HG02798 (cell line): ENCODE measurements at regions not wholly inside any gene's neighbourhood (a gene's known extent, or its start where the extent isn't known, plus 50 kb on each side); places are given as distances from the start of the nearest gene placed in this dataset.
"Not testable (repeated sequence)": the region's sequence is repeated elsewhere in the genome, so short reads cannot be mapped to it uniquely, and the experiment has no call there.

Experiments
- ATAC-seq: cut with Tn5 transposase; IDR thresholded peaks from one replicate; pipeline ENCODE4 v1.9.1; 2021; ENCODE audit warnings: mild to moderate bottlenecking; ENCODE audit not compliant: unreplicated experiment, poor library complexity

DNA sequence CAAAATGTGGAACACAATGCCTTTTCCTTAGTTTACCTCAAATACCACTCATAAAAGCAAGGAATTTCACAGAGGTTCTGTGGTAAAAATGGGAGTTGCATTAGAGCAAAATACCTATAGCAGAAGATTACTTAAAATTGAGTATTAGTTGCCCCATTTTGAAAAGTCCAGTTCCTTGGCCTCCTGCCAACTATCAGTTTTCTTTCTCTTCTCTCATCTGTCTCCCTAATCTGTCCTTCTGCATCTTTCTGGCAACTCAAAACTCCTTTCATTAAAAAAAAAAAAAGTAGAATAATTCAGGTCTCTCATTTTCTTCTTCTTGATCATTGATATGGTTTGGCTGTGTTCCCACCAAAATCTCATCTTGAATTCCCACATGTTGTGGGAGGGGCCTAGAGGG is 127.3 kb downstream of the ATP23 start:
- no peak for ATAC-seq

DNA sequence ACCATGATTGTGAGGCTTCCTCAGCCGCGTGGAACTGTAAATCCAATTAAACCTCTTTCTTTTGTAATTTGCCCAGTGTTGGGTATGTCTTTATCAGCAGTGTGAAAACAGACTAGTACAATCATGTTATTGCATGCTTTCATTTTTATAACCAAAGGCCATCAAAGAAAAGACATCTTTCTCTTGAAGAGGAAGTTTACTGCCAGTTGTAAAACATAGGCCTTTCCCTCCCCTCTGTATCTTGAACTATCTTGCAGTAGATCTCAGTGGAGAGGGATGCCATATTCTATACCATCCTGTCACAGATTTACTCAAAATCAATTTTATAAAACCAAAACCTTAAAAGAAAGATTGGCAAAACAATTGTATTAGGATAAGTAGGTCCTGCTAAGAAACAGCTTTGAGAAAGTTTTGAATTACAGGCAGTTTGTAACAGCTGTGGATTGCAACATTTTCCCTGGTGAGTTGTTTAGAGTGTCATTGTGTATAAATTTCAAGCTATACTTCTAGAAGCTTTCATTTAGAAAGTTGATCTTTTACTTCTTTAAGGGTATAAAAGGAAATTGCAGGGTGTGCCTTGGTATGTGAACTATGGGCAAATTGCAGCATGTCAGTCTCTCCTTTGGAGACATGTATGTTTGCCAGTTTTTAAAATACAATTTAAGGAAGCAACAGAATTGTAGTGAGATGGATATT is 128.0 kb downstream of the ATP23 start:
- ATAC-seq: no peak

DNA sequence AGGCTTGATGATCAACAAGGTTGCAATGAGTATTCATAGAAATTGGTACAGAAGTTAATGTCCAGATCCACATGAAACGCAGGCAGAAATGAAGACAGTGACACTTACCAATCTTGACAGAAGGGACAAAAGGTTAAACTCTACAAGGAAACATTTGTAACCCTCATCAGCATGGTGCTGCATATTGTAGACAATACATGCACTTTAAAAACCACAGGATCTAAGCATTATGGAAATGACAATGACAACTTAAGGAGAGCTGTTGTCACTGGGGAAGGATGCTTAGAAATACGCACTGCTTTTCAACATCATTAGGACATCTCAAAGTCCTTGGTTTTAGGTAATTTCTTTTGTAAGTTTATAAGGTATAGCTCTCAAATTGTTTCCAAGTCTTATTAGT is 130.6 kb downstream of the ATP23 start:
- ATAC-seq: no peak

DNA sequence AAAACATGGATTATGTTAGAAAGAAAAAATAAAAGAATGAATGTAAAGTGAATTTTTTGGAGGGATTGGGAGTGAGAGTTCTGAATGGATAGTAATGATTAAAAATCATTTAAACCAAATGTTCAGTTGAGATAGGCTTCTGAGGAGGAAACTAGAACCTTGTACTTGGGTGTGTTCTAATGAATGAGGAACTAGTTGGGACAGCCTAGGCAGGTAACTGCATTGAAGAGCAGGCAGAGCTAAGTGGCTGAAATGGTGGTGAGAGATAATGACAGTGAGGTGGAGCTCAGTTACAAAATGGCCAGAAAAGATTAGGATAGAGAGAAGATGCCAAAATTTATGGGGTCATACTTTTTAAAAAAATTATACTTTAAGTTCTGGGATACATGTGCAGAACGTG is 132.9 kb downstream of the ATP23 start:
- ATAC-seq: no peak

DNA sequence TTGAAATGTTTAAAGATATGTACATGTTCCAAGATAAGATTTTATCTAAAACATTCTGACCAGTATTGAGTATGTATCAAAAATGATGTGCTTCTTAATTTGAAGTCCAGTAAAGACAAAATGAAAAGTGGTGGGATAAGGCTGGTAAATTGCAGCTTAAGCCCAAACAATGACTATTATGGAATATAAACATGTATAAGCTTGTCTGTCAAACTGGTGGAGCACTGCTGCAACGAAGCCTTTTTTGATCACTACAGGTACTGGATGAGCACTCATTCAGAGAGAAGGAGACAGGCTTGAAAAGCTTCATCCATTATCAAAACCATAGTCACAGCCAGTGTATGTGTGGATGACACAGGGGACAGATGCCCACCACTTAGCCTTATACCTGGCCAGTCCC is 138.4 kb downstream of the ATP23 start:
- ATAC-seq: no peak

DNA sequence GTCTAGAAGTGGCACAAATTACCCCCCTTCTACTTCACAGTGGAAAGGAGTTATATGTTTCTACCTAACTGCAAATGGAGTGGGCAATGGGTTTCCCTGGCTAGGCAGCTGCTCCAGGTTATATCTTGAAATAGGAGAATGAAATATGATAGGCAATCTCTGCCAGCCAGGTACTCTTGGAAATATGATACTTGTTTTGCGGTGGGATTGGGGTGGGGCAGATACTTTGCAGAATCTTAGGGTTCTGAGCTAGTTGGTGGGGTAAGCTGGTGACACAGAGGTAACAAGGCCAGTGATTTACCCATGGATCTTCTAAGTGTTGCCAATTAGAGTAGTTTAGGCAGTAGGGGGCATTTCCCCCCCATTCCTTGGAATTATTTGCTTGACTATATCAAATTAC is 140.1 kb downstream of the ATP23 start:
- no peak for ATAC-seq

DNA sequence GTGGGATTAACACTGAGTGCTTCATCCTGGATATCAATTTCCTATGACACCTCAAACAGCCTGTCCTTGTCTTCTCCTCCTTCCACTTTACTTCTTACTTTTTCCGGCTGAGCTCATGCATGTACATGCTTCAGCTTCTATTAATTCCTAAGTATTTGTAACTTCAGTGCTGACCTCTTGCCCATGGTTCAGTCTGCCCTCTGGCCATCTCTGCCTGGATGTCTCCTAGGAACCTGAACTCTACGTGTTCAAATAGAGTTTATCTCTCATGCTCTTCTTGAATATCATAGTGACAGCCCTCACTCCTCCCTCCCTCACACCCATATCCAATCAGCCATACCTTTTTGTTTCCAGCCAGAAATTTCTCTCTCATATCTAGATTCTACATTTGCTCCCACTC is 141.6 kb downstream of the ATP23 start:
- ATAC-seq: no peak

DNA sequence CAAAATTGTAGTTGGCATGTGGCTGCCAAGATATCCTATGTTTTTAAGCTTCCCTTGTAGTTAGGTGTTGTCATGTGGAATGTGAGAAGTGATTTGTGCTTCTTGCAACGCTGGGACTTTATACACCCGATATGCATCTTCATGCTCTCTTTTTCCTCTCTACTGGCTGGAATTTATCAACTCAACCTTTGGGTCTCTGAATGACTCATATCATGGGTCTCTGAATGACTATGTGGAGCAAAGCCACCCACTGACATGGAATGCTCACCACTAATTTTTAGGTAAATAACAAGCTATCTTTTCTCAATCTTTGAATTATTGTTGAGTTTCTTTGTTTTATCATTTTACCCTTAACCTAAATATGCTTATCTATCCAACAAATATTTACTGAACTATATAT is 144.6 kb downstream of the ATP23 start:
- ATAC-seq: no peak

DNA sequence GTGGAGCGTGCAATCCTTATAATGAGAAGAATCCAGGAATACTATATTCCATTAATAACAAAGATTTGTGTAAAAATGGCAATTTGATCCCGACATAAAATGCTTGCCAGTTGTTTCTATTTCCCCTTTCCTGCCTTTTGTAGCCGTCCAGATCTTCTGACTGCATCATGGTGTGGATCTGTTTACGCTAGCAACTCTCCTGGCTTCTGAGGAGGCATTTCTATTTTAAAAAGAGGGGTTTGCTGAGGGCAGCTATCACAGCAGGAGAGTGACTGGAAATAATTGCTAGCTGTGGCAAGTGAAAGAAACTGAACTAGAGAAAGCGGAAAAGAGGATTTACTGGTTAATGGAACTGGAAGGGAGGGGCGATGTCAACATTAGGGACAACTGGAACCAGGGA is 145.6 kb downstream of the ATP23 start:
- ATAC-seq: no peak

DNA sequence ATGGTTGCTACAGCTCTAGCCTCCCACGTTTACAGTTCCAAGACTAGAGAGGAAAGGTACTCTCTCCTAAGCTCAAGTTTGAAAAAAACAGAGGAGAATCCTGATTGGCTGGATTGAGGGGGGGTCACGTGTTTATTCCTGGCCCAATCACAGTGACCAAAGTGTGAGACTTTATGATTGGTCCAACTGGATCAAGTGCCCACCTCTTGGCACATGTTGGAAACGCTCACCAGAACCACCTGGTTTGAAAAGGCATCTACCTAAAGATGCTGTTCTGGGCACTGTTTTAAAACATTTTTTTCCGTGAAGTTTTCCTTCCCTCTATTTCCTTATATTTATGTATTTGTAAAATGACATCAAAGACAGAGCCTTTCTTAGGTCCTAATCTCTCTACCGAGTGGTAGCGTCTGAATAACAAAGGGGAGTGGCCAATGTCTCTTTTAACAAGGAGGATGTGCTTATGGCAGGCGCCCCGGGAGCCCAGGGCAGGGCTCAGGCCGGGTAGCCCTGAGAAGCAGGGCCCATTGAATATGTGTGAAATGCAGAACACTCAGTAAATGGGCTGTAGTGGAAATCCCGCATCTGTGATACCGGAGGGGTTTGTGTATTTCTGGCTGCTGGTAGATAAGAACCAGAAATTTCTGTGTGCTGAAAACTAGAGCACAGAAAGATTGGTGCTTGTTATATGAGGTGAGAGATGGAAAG is 146.2 kb downstream of the ATP23 start:
- ATAC-seq: no peak

DNA sequence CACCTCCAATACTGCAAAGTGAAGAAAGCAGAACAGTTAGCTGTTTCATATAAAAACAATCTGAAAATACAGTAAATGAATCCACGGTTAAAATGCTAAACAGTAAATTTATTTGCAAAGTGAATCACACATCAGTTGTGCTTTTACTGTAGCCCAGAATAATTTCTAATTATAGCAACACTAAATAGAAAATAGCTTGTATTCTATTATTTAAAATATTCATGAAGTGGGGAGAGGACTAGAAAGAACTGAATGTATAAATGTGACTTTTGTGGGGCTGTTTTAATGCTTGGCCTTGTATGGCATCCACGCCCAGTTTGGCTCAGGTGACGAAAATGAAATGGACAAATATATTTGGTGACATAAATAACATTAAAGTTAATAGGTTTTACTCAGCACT is 148.2 kb downstream of the ATP23 start:
- ATAC-seq: no peak

DNA sequence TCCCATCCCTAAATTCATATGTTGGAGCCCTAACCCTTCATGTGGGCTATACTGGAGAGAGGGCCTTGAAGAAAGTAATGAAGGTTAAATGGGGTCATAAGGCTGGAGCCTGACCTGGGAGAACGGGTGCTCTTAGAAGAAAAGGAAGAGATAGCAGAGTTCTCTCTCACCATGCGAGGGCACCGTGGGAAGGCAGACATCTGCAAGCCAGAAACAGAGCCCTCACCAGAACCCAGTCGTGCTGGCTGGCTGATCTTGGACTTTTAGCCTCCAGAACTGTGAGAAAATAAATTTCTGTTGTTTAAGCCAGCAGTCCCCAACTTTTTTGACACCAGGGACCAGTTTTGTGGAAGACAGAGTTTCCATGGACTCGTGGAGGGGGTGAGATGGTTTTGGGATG is 149.3 kb downstream of the ATP23 start:
- ATAC-seq: no peak

DNA sequence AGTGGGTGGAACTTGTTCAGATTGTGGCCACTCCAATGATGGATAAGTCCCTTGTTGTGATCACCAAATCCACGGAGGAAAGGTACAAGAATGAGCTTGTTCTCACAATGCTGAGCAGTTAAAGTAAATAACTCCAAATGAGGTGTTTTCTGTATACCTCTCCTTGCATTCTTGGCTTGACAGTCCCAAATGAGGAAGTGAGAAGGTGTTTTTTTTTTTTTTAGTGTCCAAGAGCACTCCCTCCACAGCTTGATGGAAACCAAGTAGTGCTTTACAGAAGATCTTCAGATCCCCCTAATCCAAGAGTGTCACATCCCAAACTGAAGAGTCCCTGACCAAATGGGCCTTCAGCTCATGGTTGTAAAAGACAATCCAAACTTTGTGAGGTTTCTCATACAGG is 153.6 kb downstream of the ATP23 start:
- peak; percentile 64 for ATAC-seq

DNA sequence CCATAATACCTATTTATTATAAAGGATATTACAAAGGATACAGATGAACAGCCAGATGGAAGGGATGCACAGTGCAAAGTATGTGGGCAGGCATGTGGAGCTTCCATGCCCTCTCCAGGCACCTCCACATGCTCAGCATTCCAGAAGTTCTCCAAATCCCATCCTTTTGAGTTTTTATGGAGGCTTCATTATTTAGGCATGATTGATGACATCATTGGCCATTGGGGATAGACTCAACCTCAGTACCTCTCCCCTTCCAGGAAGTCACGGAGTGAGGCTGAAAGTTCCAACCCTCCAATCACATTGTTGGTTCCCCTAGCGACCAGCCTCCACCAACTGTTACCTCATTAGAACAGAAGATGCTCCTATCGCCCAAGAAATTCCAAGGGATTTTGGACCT is 156.4 kb downstream of the ATP23 start:
- ATAC-seq: no peak

DNA sequence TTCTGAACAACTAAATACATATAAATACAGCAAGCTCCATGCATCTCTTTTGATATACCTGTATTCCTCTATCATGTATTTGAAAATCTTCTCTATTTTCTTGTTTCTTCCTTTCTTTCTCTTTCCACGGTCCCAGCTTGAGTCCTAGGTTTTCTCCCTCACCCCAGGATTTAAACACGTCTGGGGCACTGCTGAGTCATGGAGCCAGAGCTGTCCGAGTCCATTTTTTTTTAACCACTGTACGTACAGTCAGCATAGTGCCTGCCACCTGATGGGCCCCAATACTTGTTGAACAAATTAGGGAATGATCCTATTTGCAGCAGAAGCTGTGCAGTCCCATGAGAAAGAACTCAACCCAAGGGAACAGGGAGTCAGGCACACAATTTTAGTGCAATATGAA is 158.1 kb downstream of the ATP23 start:
- no peak for ATAC-seq

DNA sequence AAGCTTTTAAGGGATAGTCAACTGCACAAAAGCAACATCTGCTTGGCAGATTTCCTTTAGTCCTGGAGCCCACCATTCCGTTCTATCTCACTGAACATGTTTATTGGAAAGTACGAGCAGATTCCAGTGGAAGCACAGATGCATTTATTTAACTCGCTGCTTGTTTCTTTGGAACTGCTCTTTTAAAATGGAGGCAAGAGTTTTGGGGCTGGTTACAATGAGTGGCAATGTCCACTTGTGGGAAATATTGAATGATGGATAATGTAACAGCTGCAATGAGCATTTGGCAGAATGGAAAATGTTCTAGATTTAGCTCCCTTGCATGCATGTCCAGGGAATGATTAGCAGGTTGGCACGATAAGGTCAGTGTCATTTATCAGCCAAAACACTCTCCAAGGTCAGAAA is 163.0 kb downstream of the ATP23 start:
- no peak for ATAC-seq

DNA sequence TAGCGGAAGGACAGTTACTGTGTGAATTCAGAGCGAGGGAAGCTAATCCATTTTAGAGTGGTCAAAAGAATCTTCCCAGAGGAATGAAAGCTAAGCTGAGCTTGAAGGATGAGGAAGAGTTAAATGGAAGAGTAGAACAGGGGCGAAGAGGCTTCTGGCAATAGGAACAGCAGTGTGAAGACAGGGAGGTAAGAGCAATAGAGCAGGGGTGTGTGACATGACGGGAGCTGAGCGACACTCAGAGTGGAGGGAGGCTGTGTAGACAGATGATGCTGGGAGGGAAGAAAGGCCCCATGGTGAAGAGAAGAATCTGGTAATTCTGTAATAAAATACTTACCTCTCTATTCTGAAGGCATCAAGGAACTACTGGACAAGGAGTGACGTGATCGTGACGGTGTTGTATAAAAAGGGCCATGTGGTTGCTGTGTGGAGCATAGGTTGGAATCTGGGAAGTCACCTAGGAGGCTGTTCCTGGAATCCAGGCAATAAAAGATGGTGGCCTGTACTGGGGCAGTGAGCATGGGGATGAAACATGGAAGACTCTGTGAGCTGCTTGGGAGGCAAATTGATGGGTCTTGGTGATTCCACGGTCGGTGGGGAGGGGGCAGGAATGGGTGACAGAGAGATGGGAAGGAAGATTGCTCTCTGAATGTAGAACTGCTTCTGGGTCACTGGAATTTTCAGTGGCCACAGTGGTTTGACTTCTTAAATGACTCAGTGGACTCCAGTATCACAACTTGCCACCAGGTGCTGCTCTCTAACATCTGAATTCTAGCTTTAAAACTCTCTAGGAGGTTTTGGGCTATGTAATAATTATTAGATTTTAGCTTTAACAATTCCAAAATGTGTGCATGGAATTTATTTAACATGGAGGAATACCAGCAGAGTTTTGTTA is 164.1 kb downstream of the ATP23 start:
- ATAC-seq: no peak

DNA sequence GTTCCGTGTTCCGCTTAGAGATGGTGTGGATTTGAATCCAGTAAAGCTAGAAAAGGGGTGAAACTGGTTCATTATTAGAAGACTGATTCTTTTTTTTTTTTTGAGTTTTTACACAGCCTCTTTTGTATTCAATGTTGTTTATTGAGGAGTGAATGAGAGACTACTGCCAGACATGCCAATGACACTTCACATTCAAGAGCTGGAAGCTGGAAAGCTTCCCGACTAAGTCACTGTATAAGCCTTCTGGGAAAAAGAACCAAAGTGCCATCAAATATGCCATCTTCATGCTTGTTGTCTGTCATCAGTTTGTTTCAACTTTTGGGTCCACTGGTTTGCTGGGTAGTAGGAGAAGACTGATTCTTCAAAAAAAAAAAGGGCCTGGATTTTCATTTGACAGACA is 164.8 kb downstream of the ATP23 start:
- no peak for ATAC-seq

DNA sequence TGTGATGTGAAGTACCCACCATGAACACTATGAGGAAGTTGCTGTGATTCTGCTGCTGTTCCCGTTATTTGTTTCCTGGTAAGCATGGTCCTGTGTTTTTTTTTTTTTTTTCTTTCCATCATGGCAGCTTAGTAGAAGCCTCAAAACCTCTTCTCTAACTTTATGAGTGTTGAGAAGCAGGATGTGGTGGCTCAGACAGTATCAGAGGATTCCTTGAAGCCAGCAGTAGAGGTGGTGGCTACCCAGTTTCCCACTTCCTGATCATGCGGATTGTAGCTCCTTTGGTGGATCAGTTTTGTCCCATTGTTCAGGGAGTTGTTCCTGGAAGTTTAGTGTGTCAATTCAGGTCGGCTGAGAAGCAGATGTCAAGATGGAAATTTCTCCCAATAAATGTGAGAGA is 175.8 kb downstream of the ATP23 start:
- ATAC-seq: no peak

DNA sequence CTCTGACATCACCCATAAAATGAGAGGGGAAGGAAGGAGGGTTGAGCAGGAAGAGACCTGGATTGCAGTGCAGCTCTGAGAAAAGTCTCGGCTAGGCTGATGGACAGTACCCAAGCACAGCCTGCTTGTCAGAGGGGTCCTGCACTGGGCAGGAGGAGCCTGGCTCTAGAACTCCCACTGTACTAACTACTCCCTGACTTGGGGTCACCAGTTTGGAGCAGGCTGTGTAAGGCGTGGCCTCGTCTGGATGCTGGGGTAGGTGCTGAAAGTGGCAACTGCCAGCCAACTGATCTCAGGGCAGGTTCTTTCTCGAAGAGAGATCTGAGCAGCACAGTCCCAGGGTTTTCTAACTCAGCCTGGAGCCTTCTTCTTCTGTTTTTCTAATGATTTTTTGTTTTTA is 176.3 kb downstream of the ATP23 start:
- ATAC-seq: no peak

DNA sequence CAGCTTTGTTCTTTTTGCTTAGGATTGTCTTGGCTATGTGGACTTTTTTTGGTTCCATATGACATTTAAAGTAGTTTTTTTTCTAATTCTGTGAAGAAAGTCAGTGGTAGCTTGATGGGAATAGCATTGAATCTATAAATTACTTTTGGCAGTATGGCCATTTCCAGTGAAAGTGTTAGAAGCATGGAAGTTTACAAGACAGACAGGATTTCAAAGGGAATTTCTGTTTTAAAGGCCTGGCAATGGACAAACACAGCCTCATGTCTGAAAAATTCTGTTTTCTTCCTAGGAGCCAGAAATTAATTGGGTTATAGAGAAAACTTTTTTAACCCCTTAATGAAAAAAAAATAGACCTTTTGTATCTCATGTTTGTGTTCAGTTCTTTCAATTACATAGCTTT is 184.4 kb downstream of the ATP23 start:
- not testable (repeated sequence) for ATAC-seq
